HG03469 (cell line): ENCODE measurements at regions not wholly inside any gene's neighbourhood (a gene's known extent, or its start where the extent isn't known, plus 50 kb on each side); places are given as distances from the start of the nearest gene placed in this dataset.

ENCODE experiments used
- ATAC-seq: cut with Tn5 transposase; IDR thresholded peaks from one replicate; pipeline ENCODE4 v1.9.1; 2021; ENCODE audit warnings: mild to moderate bottlenecking, moderate library complexity, moderate number of reproducible peaks; ENCODE audit not compliant: unreplicated experiment

- ATAC-seq: no peak
Observed at GRCh38 chr10:59557052-59557451, 152.6 kb downstream of the SLC16A9 start.

GRCh38 chr10:59553162-59553900, 156.3 kb downstream of the SLC16A9 start:
- ATAC-seq: no peak

GRCh38 chr10:59550061-59550460, 159.6 kb downstream of the SLC16A9 start:
- ATAC-seq: no peak

GRCh38 chr10:59538623-59539022, 171.0 kb downstream of the SLC16A9 start:
- no peak for ATAC-seq

GRCh38 chr10:59537501-59537900, 172.1 kb downstream of the SLC16A9 start:
- ATAC-seq: no peak

- ATAC-seq: no peak
Observed at GRCh38 chr10:59536167-59537014, 173.3 kb downstream of the SLC16A9 start.

GRCh38 chr10:59524348-59524747, 162.0 kb upstream of the FAM13C start:
- ATAC-seq: no peak

GRCh38 chr10:59523851-59524250, 161.5 kb upstream of the FAM13C start:
- ATAC-seq: no peak

GRCh38 chr10:59517996-59518395, 155.6 kb upstream of the FAM13C start:
- ATAC-seq: no peak

- no peak for ATAC-seq
Observed at GRCh38 chr10:59517341-59517899, 155.1 kb upstream of the FAM13C start.

GRCh38 chr10:59513558-59513957, 151.2 kb upstream of the FAM13C start:
- ATAC-seq: no peak

GRCh38 chr10:59512951-59513350, 150.6 kb upstream of the FAM13C start:
- no peak for ATAC-seq

- no peak for ATAC-seq
Observed at GRCh38 chr10:59508956-59509355, 146.6 kb upstream of the FAM13C start.

GRCh38 chr10:59508296-59508695, 145.9 kb upstream of the FAM13C start:
- ATAC-seq: no peak

- no peak for ATAC-seq
Observed at GRCh38 chr10:59505926-59506325, 143.6 kb upstream of the FAM13C start.

- ATAC-seq: no peak
Observed at GRCh38 chr10:59499460-59499859, 137.1 kb upstream of the FAM13C start.

- no peak for ATAC-seq
Observed at GRCh38 chr10:59493017-59493416, 130.7 kb upstream of the FAM13C start.

GRCh38 chr10:59479426-59479825, 117.1 kb upstream of the FAM13C start:
- no peak for ATAC-seq

- ATAC-seq: no peak
Observed at GRCh38 chr10:59470570-59470969, 108.2 kb upstream of the FAM13C start.

GRCh38 chr10:59465088-59465487, 102.7 kb upstream of the FAM13C start:
- no peak for ATAC-seq

GRCh38 chr10:59464483-59464882, 102.1 kb upstream of the FAM13C start:
- no peak for ATAC-seq

GRCh38 chr10:59463909-59464308, 101.6 kb upstream of the FAM13C start:
- no peak for ATAC-seq
